H1 (cell line): ENCODE measurements at regions not wholly inside any gene's neighbourhood (a gene's known extent, or its start where the extent isn't known, plus 50 kb on each side); places are given as distances from the start of the nearest gene placed in this dataset.

ENCODE experiments used
- CTCF ChIA-PET: fragments of 300-600 bp; sonication (Branson Sonifier 250); formaldehyde crosslinking; loops from one replicate; lab custom pipeline; 2021; ENCODE audit not compliant: partially characterized antibody; lab: Charles Lee
- POLR2A ChIA-PET: fragments of 300-600 bp; sonication (Branson Sonifier 250); formaldehyde crosslinking; loops from one replicate; lab custom pipeline; 2021; ENCODE audit warnings: inconsistent platforms; ENCODE audit not compliant: partially characterized antibody; lab: Charles Lee
- DNase-seq, 2 experiments: peaks; one replicate each; pipeline versions ENCODE4 v3.0.0 to v3.0.0-alpha.2; 2010 to 2022; ENCODE audit warnings: low spot score in 2 of 2, low read depth in 1 of 2, mixed read lengths in 1 of 2
- FAIRE-seq: peaks from 2 replicates; lab custom pipeline; 2011; peaks lifted over from hg19 to GRCh38; lab: Jason Lieb, UNC
- H2AFZ ChIP-seq: 2 replicates; pipeline ENCODE4 v1.8.1; 2012; ENCODE audit warnings: low read length, inconsistent platforms
- H2AK5ac ChIP-seq: 2 replicates; pipeline ENCODE4 v1.6.1; 2013; ENCODE audit warnings: low read depth, low read length
- H2BK120ac ChIP-seq: replicated peaks from 2 replicates; pipeline ENCODE3; 2013; ENCODE audit warnings: low read depth, low read length, inconsistent platforms
- H2BK12ac ChIP-seq: 2 replicates; pipeline ENCODE4 v1.6.1; 2013; ENCODE audit warnings: low read depth, low read length
- H2BK15ac ChIP-seq: 2 replicates; pipeline ENCODE4 v1.6.1; 2013; ENCODE audit warnings: low read length
- H2BK20ac ChIP-seq: 2 replicates; pipeline ENCODE4 v1.6.1; 2013; ENCODE audit warnings: low read length
- H2BK5ac ChIP-seq: 2 replicates; pipeline ENCODE4 v1.6.1; 2013; ENCODE audit warnings: low read depth, low read length
- H3K14ac ChIP-seq: 2 replicates; pipeline ENCODE4 v1.6.1; 2013; ENCODE audit warnings: inconsistent platforms; ENCODE audit not compliant: insufficient read length
- H3K18ac ChIP-seq: 2 replicates; pipeline ENCODE4 v1.6.1; 2013; ENCODE audit warnings: low read length; ENCODE audit errors: extremely low read depth
- H3K23ac ChIP-seq: 2 replicates; pipeline ENCODE4 v1.6.1; 2013; ENCODE audit warnings: inconsistent platforms; ENCODE audit not compliant: insufficient read length
- H3K23me2 ChIP-seq: 2 replicates; pipeline ENCODE4 v1.6.1; 2013; ENCODE audit warnings: low read depth, low read length
- H3K27ac ChIP-seq: 2 replicates; pipeline ENCODE4 v1.6.1; 2011; ENCODE audit warnings: low read depth, low read length, inconsistent platforms
- H3K27me3 ChIP-seq, 4 experiments: replicated peaks in 1 of 4; 1 replicate in 1 of 4; 2 replicates in 3 of 4; pipeline versions ENCODE4 v1.6.1 to v1.8.1; 2011 to 2013; ENCODE audit warnings: low read length in 3 of 4, mild to moderate bottlenecking in 3 of 4, inconsistent platforms in 2 of 4, mixed read lengths in 2 of 4, moderate library complexity in 1 of 4; ENCODE audit not compliant: control insufficient read depth in 3 of 4, insufficient read depth in 3 of 4; ENCODE audit errors: extremely low read depth in 1 of 4
- H3K36me3 ChIP-seq, 4 experiments: 2 replicates each; pipeline versions ENCODE4 v1.6.1 to v1.8.1; 2011 to 2013; ENCODE audit warnings: mild to moderate bottlenecking in 4 of 4, low read length in 3 of 4, moderate library complexity in 2 of 4, control low read depth in 1 of 4, inconsistent platforms in 1 of 4; ENCODE audit not compliant: insufficient read depth in 4 of 4, control insufficient read depth in 2 of 4
- H3K4ac ChIP-seq: replicated peaks from 2 replicates; pipeline ENCODE3; 2013; ENCODE audit warnings: low read length, low read depth, mixed read lengths, inconsistent platforms; ENCODE audit not compliant: insufficient read length
- H3K4me1 ChIP-seq, 4 experiments: replicated peaks in 1 of 4; 1 replicate in 1 of 4; 2 replicates in 3 of 4; pipeline versions ENCODE4 v1.6.1 to v1.8.1; 2011 to 2013; ENCODE audit warnings: low read length in 3 of 4, inconsistent platforms in 2 of 4, mixed read lengths in 1 of 4; ENCODE audit not compliant: insufficient read depth in 4 of 4, control insufficient read depth in 3 of 4
- H3K4me2 ChIP-seq, 2 experiments: 2 replicates each; pipeline versions ENCODE4 v1.6.1 to v1.8.1; 2011 to 2013; ENCODE audit warnings: low read depth in 2 of 2, low read length in 2 of 2, control low read depth in 1 of 2, inconsistent platforms in 1 of 2, mild to moderate bottlenecking in 1 of 2; ENCODE audit not compliant: insufficient read depth in 1 of 2
- H3K4me3 ChIP-seq, 4 experiments: fragments of 200-600, 300-600 bp in 1 of 4; sonication (generic), shearing (Covaris generic), sonication (Bioruptor Twin) in 1 of 4; 2 replicates each; pipeline versions ENCODE4 v1.5.1 to v1.8.1; 2011 to 2016; ENCODE audit warnings: low read length in 4 of 4, low read depth in 3 of 4, control low read depth in 2 of 4, inconsistent platforms in 2 of 4, mild to moderate bottlenecking in 2 of 4, mixed read lengths in 1 of 4, moderate library complexity in 1 of 4; ENCODE audit not compliant: insufficient read depth in 2 of 4; ENCODE audit errors: extremely low read depth in 1 of 4
- H3K56ac ChIP-seq: replicated peaks from 2 replicates; pipeline ENCODE3; 2013; ENCODE audit warnings: low read depth, mild to moderate bottlenecking, mixed read lengths, low read length, inconsistent platforms; ENCODE audit not compliant: insufficient read length
- H3K79me1 ChIP-seq: 2 replicates; pipeline ENCODE4 v1.6.1; 2013; ENCODE audit warnings: low read depth, low read length, control low read depth
- H3K79me2 ChIP-seq, 2 experiments: 2 replicates each; pipeline versions ENCODE4 v1.6.1 to v1.8.1; 2012 to 2013; ENCODE audit warnings: low read length in 2 of 2, mild to moderate bottlenecking in 2 of 2, inconsistent platforms in 1 of 2; ENCODE audit not compliant: insufficient read depth in 2 of 2, control insufficient read depth in 1 of 2
- H3K9ac ChIP-seq, 4 experiments: replicated peaks in 1 of 4; 1 replicate in 1 of 4; 2 replicates in 3 of 4; pipeline versions ENCODE4 v1.6.1 to v1.8.1; 2011 to 2013; ENCODE audit warnings: low read depth in 3 of 4, low read length in 3 of 4, control low read depth in 2 of 4, mild to moderate bottlenecking in 2 of 4, moderate library complexity in 2 of 4, inconsistent platforms in 1 of 4; ENCODE audit errors: extremely low read depth in 1 of 4
- H3K9me3 ChIP-seq, 2 experiments: 2 replicates each; pipeline versions ENCODE4 v1.6.1 to v1.8.1; 2012 to 2013; ENCODE audit warnings: mild to moderate bottlenecking in 2 of 2, moderate library complexity in 2 of 2, control low read depth in 1 of 2, inconsistent platforms in 1 of 2, low read depth in 1 of 2, low read length in 1 of 2, mixed read lengths in 1 of 2; ENCODE audit not compliant: insufficient read depth in 2 of 2
- H4K20me1 ChIP-seq, 2 experiments: replicated peaks in 1 of 2; 2 replicates each; pipeline versions ENCODE3 to v1.8.1; 2011 to 2013; ENCODE audit warnings: inconsistent platforms in 2 of 2, low read length in 2 of 2, mild to moderate bottlenecking in 1 of 2; ENCODE audit not compliant: insufficient read depth in 2 of 2, control insufficient read depth in 1 of 2
- H4K5ac ChIP-seq: 2 replicates; pipeline ENCODE4 v1.6.1; 2013; ENCODE audit warnings: low read length, low read depth, mixed read lengths, inconsistent platforms; ENCODE audit not compliant: insufficient read length
- H4K8ac ChIP-seq: 2 replicates; pipeline ENCODE4 v1.8.0; 2013; ENCODE audit warnings: mild to moderate bottlenecking, moderate library complexity, low read length, inconsistent platforms; ENCODE audit not compliant: insufficient read depth; ENCODE audit errors: extremely low read depth
- H4K91ac ChIP-seq: replicated peaks from 2 replicates; pipeline ENCODE3; 2013; ENCODE audit warnings: low read length, mixed read lengths, inconsistent platforms; ENCODE audit not compliant: insufficient read length
- ASH2L ChIP-seq: fragments of 200-600, 300-600 bp; sonication (generic); IDR thresholded peaks from one replicate; pipeline ENCODE4 v1.7.1; 2017; ENCODE audit warnings: low read length
- ATF3 ChIP-seq: IDR thresholded peaks from 2 replicates; pipeline ENCODE4 v1.6.1; 2011; ENCODE audit warnings: low read depth, mild to moderate bottlenecking, low read length; ENCODE audit not compliant: insufficient read depth
- BCL11A ChIP-seq, 2 experiments: IDR thresholded peaks; one replicate each; pipeline ENCODE4 v1.6.1; 2011; ENCODE audit warnings: low read depth in 2 of 2, low read length in 2 of 2, mild to moderate bottlenecking in 2 of 2
- EGR1 ChIP-seq: IDR thresholded peaks from 2 replicates; pipeline ENCODE4 v1.6.1; 2011; ENCODE audit warnings: low read depth, low read length, borderline replicate concordance
- EZH2 ChIP-seq: fragments of 200-600 bp; sonication (generic); IDR thresholded peaks from 2 replicates; pipeline ENCODE4 v1.7.1; 2012; ENCODE audit warnings: low read depth, mild to moderate bottlenecking, moderate library complexity, low read length, inconsistent platforms; ENCODE audit not compliant: severe bottlenecking
- KDM4A ChIP-seq: IDR thresholded peaks from one replicate; pipeline ENCODE4 v1.7.1; 2012; ENCODE audit warnings: low read depth, mild to moderate bottlenecking, moderate library complexity, low read length, inconsistent platforms; ENCODE audit not compliant: severe bottlenecking
- KDM5A ChIP-seq: fragments of 200-600 bp; IDR thresholded peaks from 2 replicates; pipeline ENCODE4 v1.7.1; 2012; ENCODE audit warnings: mild to moderate bottlenecking, low read length, inconsistent platforms, mixed read lengths
- MAFK ChIP-seq: IDR thresholded peaks from 2 replicates; pipeline ENCODE4 v1.6.1; 2012; ENCODE audit warnings: low read depth, mild to moderate bottlenecking, improper control_type of control experiment, low read length
- PHF8 ChIP-seq: fragments of 200-600 bp; sonication (generic); conservative IDR thresholded peaks from 2 replicates; pipeline ENCODE4 v1.7.1; 2012; ENCODE audit warnings: low read depth, mild to moderate bottlenecking, inconsistent platforms, low read length, moderate library complexity
- POLR2A ChIP-seq, 2 experiments: IDR thresholded peaks; 1 replicate in 1 of 2; 2 replicates in 1 of 2; pipeline ENCODE4 v1.6.1; 2011; ENCODE audit warnings: low read depth in 2 of 2, low read length in 2 of 2, mild to moderate bottlenecking in 2 of 2; ENCODE audit errors: control extremely low read depth in 1 of 2
- RXRA ChIP-seq: IDR thresholded peaks from 2 replicates; pipeline ENCODE4 v1.6.1; 2011; ENCODE audit warnings: low read depth, mild to moderate bottlenecking, low read length, moderate library complexity; ENCODE audit not compliant: insufficient read depth
- SIN3A ChIP-seq, 2 experiments: IDR thresholded peaks in 1 of 2; conservative IDR thresholded peaks in 1 of 2; 2 replicates each; pipeline ENCODE4 v1.6.1; 2011 to 2012; ENCODE audit warnings: low read length in 2 of 2, improper control_type of control experiment in 1 of 2, low read depth in 1 of 2, mild to moderate bottlenecking in 1 of 2
- TBP ChIP-seq: IDR thresholded peaks from 2 replicates; pipeline ENCODE4 v1.6.1; 2011; ENCODE audit warnings: low read depth, low read length, improper control_type of control experiment
- YY1 ChIP-seq: IDR thresholded peaks from 2 replicates; pipeline ENCODE4 v1.6.1; 2011; ENCODE audit warnings: low read depth, mild to moderate bottlenecking, low read length
- WGBS, 2 experiments: shearing (Covaris generic) in 1 of 2; methylation state at CpG; one replicate each; pipeline versions ENCODE4 v1.1.6 to v1.1.7; 2013 to 2015; ENCODE audit warnings: low lambda C conversion rate in 2 of 2, mixed read lengths in 2 of 2, inconsistent platforms in 1 of 2, low coverage in 1 of 2, missing lambda C conversion rate in 1 of 2; ENCODE audit not compliant: insufficient replicate concordance in 2 of 2, insufficient coverage in 1 of 2, insufficient read length in 1 of 2; ENCODE audit errors: extremely low coverage in 1 of 2, missing lambda C conversion rate in 1 of 2; 5-methylcytosine and 5-hydroxymethylcytosine counted together

- H2BK120ac ChIP-seq: no peak overlapping the region
- 94% methylated on average over 3 of the region's 3 CpGs; no CpG with 5 or more reads in 1 of the 2 experiments for WGBS, 2 experiments
- H2BK15ac ChIP-seq: no peak overlapping the region
- H2AFZ ChIP-seq: no peak overlapping the region
- no peak overlapping the region for H3K56ac ChIP-seq
- H3K36me3 ChIP-seq: no peaks in the 10 kb centered on the region
- no peaks in the 10 kb centered on the region for H3K79me1 ChIP-seq
- H4K5ac ChIP-seq: no peak overlapping the region
- FAIRE-seq (no peak), DNase-seq (no peak)
- no peak overlapping the region for H2BK20ac ChIP-seq
- peaks cover 0 to 15% (median 6%) of the 10 kb centered on the region in 4 experiments; a peak in 5 of 7 replicates for H3K4me1 ChIP-seq
- H4K91ac ChIP-seq: no peak overlapping the region
- no peak overlapping the region for H3K4me2 ChIP-seq
- H3K4me3 ChIP-seq: no peak overlapping the region
- no peak overlapping the region for H3K23ac ChIP-seq
- H3K14ac ChIP-seq: no peak overlapping the region
- ChIA-PET CTCF (interaction anchor here (0.5 to 5.9 kb wide), 5 partner anchors 12 to 712 kb away, joined by 3 to 31 read pairs (median 3); no protein-coding TSS in a partner anchor), POLR2A (interaction anchor here (1.0 kb wide), 1 partner anchor 19 kb away, joined by 3 read pairs; no protein-coding TSS in a partner anchor)
- H3K4ac ChIP-seq: no peak overlapping the region
- no peak overlapping the region for H2BK5ac ChIP-seq
- H3K79me2 ChIP-seq: no peaks in the 10 kb centered on the region
- peaks cover 0 to 9% (median 2%) of the 10 kb centered on the region in 4 experiments; a peak in 4 of 7 replicates for H3K27me3 ChIP-seq
- no peak overlapping the region for H3K27ac ChIP-seq
- peaks cover 0 to 4% of the 10 kb centered on the region in 2 experiments for H4K20me1 ChIP-seq
- H2AK5ac ChIP-seq: no peak overlapping the region
- no peaks in the 10 kb centered on the region for H3K9me3 ChIP-seq
- H3K9ac ChIP-seq: no peak overlapping the region
- H4K8ac ChIP-seq: no peak overlapping the region
- peaks cover 4% of the 10 kb centered on the region; the same call in 1 of the 2 replicates for H3K23me2 ChIP-seq
- no peak overlapping the region for H2BK12ac ChIP-seq
- no peak overlapping the region for H3K18ac ChIP-seq
- no peak for TF ChIP-seq YY1
- no peak for TF ChIP-seq RXRA
- no peak for TF ChIP-seq KDM5A
- TF ChIP-seq PHF8: no peak
- TF ChIP-seq EZH2: no peak
- TF ChIP-seq TBP: no peak
- no peak for TF ChIP-seq SIN3A (conservative IDR thresholded peaks at IDR 0.05 in 1 of 2, IDR thresholded peaks at IDR 0.05 in 1 of 2; ENCODE audit: low read depth in 1 of 2, low read length in 2 of 2)
- TF ChIP-seq POLR2A (IDR thresholded peaks at IDR 0.05; ENCODE audit: control extremely low read depth in 1 of 2, low read depth in 2 of 2, low read length in 2 of 2): no peak
- no peak for TF ChIP-seq EGR1
- TF ChIP-seq ASH2L: no peak
- no peak for TF ChIP-seq MAFK
- no peak for TF ChIP-seq BCL11A (IDR thresholded peaks at IDR 0.05; ENCODE audit: low read depth in 2 of 2, low read length in 2 of 2)
- TF ChIP-seq ATF3: no peak
- TF ChIP-seq KDM4A: no peak
These were observed 133.3 kb upstream of the STX18 start for GRCh38 chr4:4675051-4675581.
